ENCODE measurements at regions not wholly inside any gene's neighbourhood (a gene's known extent, or its start where the extent isn't known, plus 50 kb on each side); places are given as distances from the start of the nearest gene placed in this dataset.

GRCh38 chr6:71489736-71490135 is 201.1 kb downstream of the OGFRL1 start:
- Histone ChIP-seq H3K4me1 (ENCODE audit: insufficient read depth, low read length) (no peaks in the 10 kb centered on the region), H3K79me2 (ENCODE audit: insufficient read depth, low read length) (no peaks in the 10 kb centered on the region), H3K36me3 (ENCODE audit: insufficient read depth, low read length) (no peaks in the 10 kb centered on the region), H3K27me3 (ENCODE audit: insufficient read depth, low read length, poor library complexity) (no peaks in the 10 kb centered on the region), H3K4me3 (ENCODE audit: low read depth in 1 of 2, low read length in 2 of 2) (no peak overlapping the region), H3K27ac (ENCODE audit: low read length) (no peak overlapping the region), H3K9me3 (ENCODE audit: insufficient read depth, low read length, severe bottlenecking) (no peaks in the 10 kb centered on the region), H3K4me2 (ENCODE audit: insufficient read depth, low read length) (no peak overlapping the region), H4K20me1 (ENCODE audit: insufficient read depth, low read length) (no peaks in the 10 kb centered on the region), H2AFZ (ENCODE audit: low read depth, low read length) (no peak overlapping the region), H3K9ac (ENCODE audit: low read depth, low read length) (no peak overlapping the region)
- no peak for DNase-seq
- no peak for ATAC-seq (ENCODE audit: insufficient read depth, low read depth)
- no peak for TF ChIP-seq EZH2 (IDR thresholded peaks at IDR 0.05; ENCODE audit: borderline replicate concordance, low read depth, low read length, severe bottlenecking)

- DNase-seq (no peak), ATAC-seq (ENCODE audit: insufficient read depth, low read depth) (no peak)
- Histone ChIP-seq H3K4me2 (ENCODE audit: insufficient read depth, low read length) (no peak overlapping the region), H3K36me3 (ENCODE audit: insufficient read depth, low read length) (no peaks in the 10 kb centered on the region), H3K27me3 (ENCODE audit: insufficient read depth, low read length, poor library complexity) (no peaks in the 10 kb centered on the region), H3K79me2 (ENCODE audit: insufficient read depth, low read length) (no peaks in the 10 kb centered on the region), H4K20me1 (ENCODE audit: insufficient read depth, low read length) (no peaks in the 10 kb centered on the region), H3K4me1 (ENCODE audit: insufficient read depth, low read length) (no peaks in the 10 kb centered on the region), H2AFZ (ENCODE audit: low read depth, low read length) (no peak overlapping the region), H3K4me3 (ENCODE audit: low read depth in 1 of 2, low read length in 2 of 2) (no peak overlapping the region), H3K27ac (ENCODE audit: low read length) (no peak overlapping the region), H3K9ac (ENCODE audit: low read depth, low read length) (no peak overlapping the region), H3K9me3 (ENCODE audit: insufficient read depth, low read length, severe bottlenecking) (no peaks in the 10 kb centered on the region)
- TF ChIP-seq, protein P1, sequence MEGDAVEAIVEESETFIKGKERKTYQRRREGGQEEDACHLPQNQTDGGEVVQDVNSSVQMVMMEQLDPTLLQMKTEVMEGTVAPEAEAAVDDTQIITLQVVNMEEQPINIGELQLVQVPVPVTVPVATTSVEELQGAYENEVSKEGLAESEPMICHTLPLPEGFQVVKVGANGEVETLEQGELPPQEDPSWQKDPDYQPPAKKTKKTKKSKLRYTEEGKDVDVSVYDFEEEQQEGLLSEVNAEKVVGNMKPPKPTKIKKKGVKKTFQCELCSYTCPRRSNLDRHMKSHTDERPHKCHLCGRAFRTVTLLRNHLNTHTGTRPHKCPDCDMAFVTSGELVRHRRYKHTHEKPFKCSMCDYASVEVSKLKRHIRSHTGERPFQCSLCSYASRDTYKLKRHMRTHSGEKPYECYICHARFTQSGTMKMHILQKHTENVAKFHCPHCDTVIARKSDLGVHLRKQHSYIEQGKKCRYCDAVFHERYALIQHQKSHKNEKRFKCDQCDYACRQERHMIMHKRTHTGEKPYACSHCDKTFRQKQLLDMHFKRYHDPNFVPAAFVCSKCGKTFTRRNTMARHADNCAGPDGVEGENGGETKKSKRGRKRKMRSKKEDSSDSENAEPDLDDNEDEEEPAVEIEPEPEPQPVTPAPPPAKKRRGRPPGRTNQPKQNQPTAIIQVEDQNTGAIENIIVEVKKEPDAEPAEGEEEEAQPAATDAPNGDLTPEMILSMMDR (IDR thresholded peaks at IDR 0.05; ENCODE audit: borderline replicate concordance, extremely low read depth, low read length, poor library complexity, severe bottlenecking): no peak
- TF ChIP-seq EZH2 (IDR thresholded peaks at IDR 0.05; ENCODE audit: borderline replicate concordance, low read depth, low read length, severe bottlenecking): no peak
Observed at GRCh38 chr6:71490876-71491275, 202.3 kb downstream of the OGFRL1 start.

- no peak overlapping the region for H3K27ac ChIP-seq (ENCODE audit: low read length)
- ATAC-seq (ENCODE audit: insufficient read depth, low read depth) (no peak), DNase-seq (no peak)
- no peak overlapping the region for H2AFZ ChIP-seq (ENCODE audit: low read depth, low read length)
- H3K27me3 ChIP-seq (ENCODE audit: insufficient read depth, low read length, poor library complexity): no peaks in the 10 kb centered on the region
- H4K20me1 ChIP-seq (ENCODE audit: insufficient read depth, low read length): no peaks in the 10 kb centered on the region
- H3K4me1 ChIP-seq (ENCODE audit: insufficient read depth, low read length): no peaks in the 10 kb centered on the region
- H3K4me2 ChIP-seq (ENCODE audit: insufficient read depth, low read length): no peak overlapping the region
- no peaks in the 10 kb centered on the region for H3K36me3 ChIP-seq (ENCODE audit: insufficient read depth, low read length)
- no peaks in the 10 kb centered on the region for H3K79me2 ChIP-seq (ENCODE audit: insufficient read depth, low read length)
- TF ChIP-seq EZH2 (IDR thresholded peaks at IDR 0.05; ENCODE audit: borderline replicate concordance, low read depth, low read length, severe bottlenecking): no peak
- TF ChIP-seq, protein P1 (IDR thresholded peaks at IDR 0.05; ENCODE audit: borderline replicate concordance, extremely low read depth, low read length, poor library complexity, severe bottlenecking): no peak
- no peak overlapping the region for H3K4me3 ChIP-seq (ENCODE audit: low read depth in 1 of 2, low read length in 2 of 2)
- no peaks in the 10 kb centered on the region for H3K9me3 ChIP-seq (ENCODE audit: insufficient read depth, low read length, severe bottlenecking)
- H3K9ac ChIP-seq (ENCODE audit: low read depth, low read length): no peak overlapping the region
Observed at GRCh38 chr6:71491844-71492243, 203.2 kb downstream of the OGFRL1 start.

DNA sequence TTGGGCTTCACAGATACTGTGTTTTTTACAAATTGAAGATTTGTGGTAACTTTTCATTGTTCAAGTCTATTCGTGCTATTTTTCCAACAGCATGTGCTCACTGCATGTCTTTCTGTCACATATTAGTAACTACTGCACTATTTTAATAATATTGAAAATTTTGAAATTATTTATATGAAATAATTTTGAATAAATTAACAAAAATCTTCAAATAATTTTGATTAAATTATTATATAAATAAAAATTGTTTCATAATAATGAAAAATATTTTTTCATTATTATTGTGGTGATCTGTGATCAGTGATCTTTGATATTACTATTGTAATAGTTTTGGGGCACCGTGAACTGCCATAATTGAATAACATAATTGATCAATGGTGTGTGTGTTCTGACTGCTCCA is 204.1 kb downstream of the OGFRL1 start:
- Histone ChIP-seq H3K36me3 (ENCODE audit: insufficient read depth, low read length) (no peaks in the 10 kb centered on the region), H2AFZ (ENCODE audit: low read depth, low read length) (no peak overlapping the region), H3K79me2 (ENCODE audit: insufficient read depth, low read length) (no peaks in the 10 kb centered on the region), H3K9me3 (ENCODE audit: insufficient read depth, low read length, severe bottlenecking) (no peaks in the 10 kb centered on the region), H3K27ac (ENCODE audit: low read length) (no peak overlapping the region), H3K4me2 (ENCODE audit: insufficient read depth, low read length) (no peak overlapping the region), H3K27me3 (ENCODE audit: insufficient read depth, low read length, poor library complexity) (no peaks in the 10 kb centered on the region), H3K9ac (ENCODE audit: low read depth, low read length) (no peak overlapping the region), H3K4me1 (ENCODE audit: insufficient read depth, low read length) (no peaks in the 10 kb centered on the region), H3K4me3 (ENCODE audit: low read depth in 1 of 2, low read length in 2 of 2) (no peak overlapping the region), H4K20me1 (ENCODE audit: insufficient read depth, low read length) (no peaks in the 10 kb centered on the region)
- no peak for DNase-seq
- no peak for TF ChIP-seq EZH2 (IDR thresholded peaks at IDR 0.05; ENCODE audit: borderline replicate concordance, low read depth, low read length, severe bottlenecking)
- TF ChIP-seq, protein P1 (IDR thresholded peaks at IDR 0.05; ENCODE audit: borderline replicate concordance, extremely low read depth, low read length, poor library complexity, severe bottlenecking): no peak
- ATAC-seq (ENCODE audit: insufficient read depth, low read depth): no peak

All from DND-41 (cell line).